Peyer's patch (tissue), 4 donors: ENCODE measurements at regions not wholly inside any gene's neighbourhood (a gene's known extent, or its start where the extent isn't known, plus 50 kb on each side); places are given as distances from the start of the nearest gene placed in this dataset.

Experiments
- CTCF ChIP-seq, 6 experiments: fragments of 450-650 bp in 4 of 6; fragments of 200-600 bp in 2 of 6; sonication (generic) in 1 of 6; IDR thresholded peaks; one replicate each; pipeline ENCODE4 v1.5.1; 2017 to 2019; ENCODE audit warnings: antibody characterized with exemption in 6 of 6, mild to moderate bottlenecking in 3 of 6, moderate library complexity in 1 of 6
- POLR2A ChIP-seq, 2 donors: fragments of 450-650 bp; IDR thresholded peaks; one replicate each; pipeline ENCODE4 v1.5.1; 2017; ENCODE audit warnings: antibody characterized with exemption in 2 of 2, mild to moderate bottlenecking in 2 of 2, moderate library complexity in 2 of 2

- TF ChIP-seq POLR2A (IDR thresholded peaks at IDR 0.05): no peak
- TF ChIP-seq CTCF (IDR thresholded peaks at IDR 0.05): no peak
Observed at GRCh38 chr6:74939151-74939708, 266.6 kb downstream of the COL12A1 start.
